ENCODE measurements at regions not wholly inside any gene's neighbourhood (a gene's known extent, or its start where the extent isn't known, plus 50 kb on each side); places are given as distances from the start of the nearest gene placed in this dataset.

DNA sequence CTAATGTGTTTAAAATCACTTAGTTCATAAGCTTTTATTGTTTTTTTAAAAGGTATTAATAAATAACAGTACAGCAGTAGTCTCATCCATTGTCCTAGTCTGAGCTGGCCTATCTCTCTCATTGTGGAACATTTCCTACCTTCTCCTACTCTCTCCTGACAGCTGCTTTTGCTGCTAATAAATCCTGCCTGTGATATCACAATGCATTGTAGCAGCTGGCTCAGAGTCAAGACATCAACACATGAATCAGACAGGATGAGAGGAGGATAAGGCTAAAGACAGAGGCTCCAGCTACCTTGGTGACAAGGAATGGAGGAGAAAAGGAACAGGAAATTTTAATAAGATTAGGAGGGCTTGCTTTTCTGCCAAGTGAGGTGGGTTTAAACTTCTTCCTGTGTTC is 626.1 kb downstream of the HS3ST4 start (continued):
- TF ChIP-seq GABPA (IDR thresholded peaks at IDR 0.05; ENCODE audit: low read depth), result no peak

DNA sequence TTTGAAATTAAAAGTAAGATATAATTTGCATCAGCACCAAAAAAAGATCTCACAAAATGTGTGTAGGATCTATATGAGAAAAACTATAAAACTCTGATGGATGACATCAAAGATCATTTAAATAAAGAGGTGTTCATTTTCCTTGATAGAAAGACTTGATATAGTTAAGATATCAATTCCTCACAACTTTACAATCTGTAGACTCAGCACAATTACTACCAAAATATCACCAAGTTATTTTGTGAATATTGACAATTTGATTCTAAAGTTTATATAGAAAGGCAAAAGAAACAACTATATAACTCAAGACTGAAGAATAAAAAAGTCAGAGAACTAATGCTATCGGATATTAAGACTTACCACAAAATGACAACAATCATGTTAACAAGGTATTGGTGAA is 638.9 kb downstream of the HS3ST4 start:
- H3K27ac ChIP-seq (ENCODE audit: control insufficient read depth, insufficient read depth), result no peak overlapping the region
- no peaks in the 10 kb centered on the region for H3K4me1 ChIP-seq (ENCODE audit: control insufficient read depth, insufficient read depth, low read length)
- BruUV-seq (replicated peaks), result no TSS peak
- FAIRE-seq, result no peak
- H3K4me2 ChIP-seq (ENCODE audit: control insufficient read depth, insufficient read depth), result no peak overlapping the region
- ChIA-PET CTCF (no interaction called here), RAD21 (ENCODE audit: unreplicated experiment) (no interaction called here), SMC1A (ENCODE audit: uncharacterized antibody, unreplicated experiment) (no interaction called here), POLR2A (no interaction called here)
- in situ Hi-C loops (cut with MboI), result no loop called here
- 4% methylated on average over 1 of the region's 1 CpG for WGBS (ENCODE audit: insufficient coverage, insufficient replicate concordance, low lambda C conversion rate, missing lambda C conversion rate)
- DNase-seq (ENCODE audit: low read depth, low spot score), result no peak
- intact Hi-C loops (cut with micrococcal nuclease; ENCODE audit: unreplicated experiment), result no loop called here
- H4K20me1 ChIP-seq (ENCODE audit: control insufficient read depth, insufficient read depth), result no peaks in the 10 kb centered on the region
- no peak overlapping the region for H3K9ac ChIP-seq (ENCODE audit: control insufficient read depth, insufficient read depth, low read length)
- H3K27me3 ChIP-seq (replicated peaks in 1 of 2; ENCODE audit: control insufficient read depth in 2 of 2, insufficient read depth in 2 of 2, low read length in 1 of 2), result no peaks in the 10 kb centered on the region
- no peak for ATAC-seq
- H2AFZ ChIP-seq (ENCODE audit: control insufficient read depth, low read depth, low read length), result no peak overlapping the region
- no peaks in the 10 kb centered on the region for H3K9me3 ChIP-seq (replicated peaks; ENCODE audit: control insufficient read depth, insufficient read depth, low read length)
- no peaks in the 10 kb centered on the region for H3K79me2 ChIP-seq (ENCODE audit: control insufficient read depth, insufficient read depth, low read length)
- no peak overlapping the region for H3K4me3 ChIP-seq
- no peak for TF ChIP-seq YY1 (IDR thresholded peaks at IDR 0.05; ENCODE audit: low read depth, low read length)
- TF ChIP-seq, protein P1, sequence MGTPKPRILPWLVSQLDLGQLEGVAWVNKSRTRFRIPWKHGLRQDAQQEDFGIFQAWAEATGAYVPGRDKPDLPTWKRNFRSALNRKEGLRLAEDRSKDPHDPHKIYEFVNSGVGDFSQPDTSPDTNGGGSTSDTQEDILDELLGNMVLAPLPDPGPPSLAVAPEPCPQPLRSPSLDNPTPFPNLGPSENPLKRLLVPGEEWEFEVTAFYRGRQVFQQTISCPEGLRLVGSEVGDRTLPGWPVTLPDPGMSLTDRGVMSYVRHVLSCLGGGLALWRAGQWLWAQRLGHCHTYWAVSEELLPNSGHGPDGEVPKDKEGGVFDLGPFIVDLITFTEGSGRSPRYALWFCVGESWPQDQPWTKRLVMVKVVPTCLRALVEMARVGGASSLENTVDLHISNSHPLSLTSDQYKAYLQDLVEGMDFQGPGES (IDR thresholded peaks at IDR 0.05), result no peak
- no peak for TF ChIP-seq JUND (IDR thresholded peaks at IDR 0.05; ENCODE audit: low read depth, low read length)
- no peaks in the 10 kb centered on the region for H3K36me3 ChIP-seq (ENCODE audit: control insufficient read depth in 2 of 2, insufficient read depth in 2 of 2, low read length in 1 of 2)

DNA sequence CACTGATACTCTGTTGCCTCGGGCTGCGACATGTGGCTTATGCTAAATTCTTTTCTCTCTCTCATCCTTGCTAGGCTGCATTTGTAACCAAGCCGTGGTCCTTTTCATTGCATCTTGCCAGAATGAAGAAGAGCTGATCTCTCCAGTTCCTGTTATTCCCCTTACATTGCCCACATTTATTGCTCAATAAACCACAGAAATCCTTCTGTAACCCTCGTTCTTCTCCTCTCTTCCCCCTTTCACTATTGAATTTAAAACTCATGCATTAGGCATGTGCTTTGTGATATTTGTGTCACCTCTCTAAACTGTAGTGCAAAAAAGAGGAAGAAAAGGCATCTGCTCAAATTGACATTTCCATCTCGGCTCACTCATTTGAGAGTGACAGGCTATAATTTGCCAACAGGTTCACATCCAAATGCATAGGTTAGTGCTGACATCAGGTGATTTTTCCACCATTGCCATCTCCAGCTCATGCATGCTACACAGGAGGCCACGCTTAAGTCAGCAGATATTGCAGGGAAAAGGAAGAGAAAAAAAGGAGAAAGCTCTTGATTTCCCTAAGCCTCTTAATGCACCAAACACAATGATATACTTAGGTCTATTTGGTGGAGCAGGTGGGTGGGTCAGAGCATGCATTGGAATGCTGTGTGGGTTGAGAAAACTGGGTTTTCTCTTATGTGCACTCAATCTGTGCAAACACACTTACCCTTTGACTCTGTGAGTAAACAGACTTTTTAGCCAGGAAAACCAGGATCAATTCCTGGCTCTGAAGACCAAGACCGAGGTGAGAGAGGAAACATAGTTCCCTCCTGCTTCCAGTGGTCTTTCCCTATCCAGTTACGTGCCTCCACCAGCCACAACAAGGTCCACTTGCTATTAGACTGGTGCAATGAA is 642.7 kb downstream of the HS3ST4 start:
- no peaks in the 10 kb centered on the region for H4K20me1 ChIP-seq (ENCODE audit: control insufficient read depth, insufficient read depth)
- TF ChIP-seq NR2F1 (conservative IDR thresholded peaks at IDR 0.05), result no peak
- TF ChIP-seq TCF12 (IDR thresholded peaks at IDR 0.05; ENCODE audit: low read depth, low read length), result no peak
- TF ChIP-seq ASH2L (IDR thresholded peaks at IDR 0.05; ENCODE audit: borderline replicate concordance, low read depth), result no peak
- H3K79me2 ChIP-seq (ENCODE audit: control insufficient read depth, insufficient read depth, low read length), result no peaks in the 10 kb centered on the region
- H2AFZ ChIP-seq (ENCODE audit: control insufficient read depth, low read depth, low read length), result no peak overlapping the region
- H3K4me1 ChIP-seq (ENCODE audit: control insufficient read depth, insufficient read depth, low read length), result no peaks in the 10 kb centered on the region
- no peak overlapping the region for H3K4me3 ChIP-seq
- no peaks in the 10 kb centered on the region for H3K36me3 ChIP-seq (ENCODE audit: control insufficient read depth in 2 of 2, insufficient read depth in 2 of 2, low read length in 1 of 2)
- intact Hi-C loops (cut with micrococcal nuclease; ENCODE audit: unreplicated experiment) (no loop called here), in situ Hi-C loops (cut with MboI) (no loop called here)
- ATAC-seq (no peak), DNase-seq (ENCODE audit: low read depth, low spot score) (no peak), FAIRE-seq (no peak)
- no peak overlapping the region for H3K9ac ChIP-seq (ENCODE audit: control insufficient read depth, insufficient read depth, low read length)
- POLR2A ChIA-PET, result no interaction called here
- no peak overlapping the region for H3K4me2 ChIP-seq (ENCODE audit: control insufficient read depth, insufficient read depth)
- CTCF ChIA-PET, result no interaction called here
- BruUV-seq (replicated peaks), result no TSS peak
- SMC1A ChIA-PET (ENCODE audit: uncharacterized antibody, unreplicated experiment), result no interaction called here
- H3K27me3 ChIP-seq (replicated peaks in 1 of 2; ENCODE audit: control insufficient read depth in 2 of 2, insufficient read depth in 2 of 2, low read length in 1 of 2), result no peaks in the 10 kb centered on the region
- RAD21 ChIA-PET (ENCODE audit: unreplicated experiment), result no interaction called here
- H3K9me3 ChIP-seq (replicated peaks; ENCODE audit: control insufficient read depth, insufficient read depth, low read length), result no peaks in the 10 kb centered on the region
- under 1% methylated on average over 8 of the region's 8 CpGs for WGBS (ENCODE audit: insufficient coverage, insufficient replicate concordance, low lambda C conversion rate, missing lambda C conversion rate)
- H3K27ac ChIP-seq (ENCODE audit: control insufficient read depth, insufficient read depth), result no peak overlapping the region

All from GM12878 (cell line).